ENCODE measurements at regions not wholly inside any gene's neighbourhood (a gene's known extent, or its start where the extent isn't known, plus 50 kb on each side); places are given as distances from the start of the nearest gene placed in this dataset.

DNA sequence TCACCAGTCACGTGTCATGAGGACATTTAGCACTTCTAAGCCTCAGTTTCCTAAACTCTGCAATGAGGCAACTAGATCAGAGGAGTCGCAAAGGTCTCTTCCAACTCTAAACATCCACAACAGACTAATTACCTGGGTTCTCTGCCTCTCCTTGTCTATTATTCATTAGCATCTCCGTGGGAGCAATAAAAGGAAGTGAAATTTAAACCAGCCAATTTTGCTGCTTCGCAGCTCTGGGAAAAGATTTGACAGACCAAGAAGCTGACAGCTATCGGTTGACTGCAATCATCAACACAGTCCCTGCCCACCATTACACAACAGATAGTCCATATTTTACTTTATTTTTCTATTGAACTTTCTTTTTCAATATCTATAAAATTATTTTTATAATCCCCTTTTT, 308.9 kb downstream of the NR2F1-AS1 start:
- TF ChIP-seq, protein P1, sequence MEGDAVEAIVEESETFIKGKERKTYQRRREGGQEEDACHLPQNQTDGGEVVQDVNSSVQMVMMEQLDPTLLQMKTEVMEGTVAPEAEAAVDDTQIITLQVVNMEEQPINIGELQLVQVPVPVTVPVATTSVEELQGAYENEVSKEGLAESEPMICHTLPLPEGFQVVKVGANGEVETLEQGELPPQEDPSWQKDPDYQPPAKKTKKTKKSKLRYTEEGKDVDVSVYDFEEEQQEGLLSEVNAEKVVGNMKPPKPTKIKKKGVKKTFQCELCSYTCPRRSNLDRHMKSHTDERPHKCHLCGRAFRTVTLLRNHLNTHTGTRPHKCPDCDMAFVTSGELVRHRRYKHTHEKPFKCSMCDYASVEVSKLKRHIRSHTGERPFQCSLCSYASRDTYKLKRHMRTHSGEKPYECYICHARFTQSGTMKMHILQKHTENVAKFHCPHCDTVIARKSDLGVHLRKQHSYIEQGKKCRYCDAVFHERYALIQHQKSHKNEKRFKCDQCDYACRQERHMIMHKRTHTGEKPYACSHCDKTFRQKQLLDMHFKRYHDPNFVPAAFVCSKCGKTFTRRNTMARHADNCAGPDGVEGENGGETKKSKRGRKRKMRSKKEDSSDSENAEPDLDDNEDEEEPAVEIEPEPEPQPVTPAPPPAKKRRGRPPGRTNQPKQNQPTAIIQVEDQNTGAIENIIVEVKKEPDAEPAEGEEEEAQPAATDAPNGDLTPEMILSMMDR (IDR thresholded peaks at IDR 0.05), result no peak
- TF ChIP-seq REST (IDR thresholded peaks at IDR 0.05; ENCODE audit: insufficient read depth in 1 of 2, low read depth in 2 of 2, low read length in 1 of 2) (no peak), POLR2AphosphoS5 (IDR thresholded peaks at IDR 0.05; ENCODE audit: low read depth, low read length) (no peak), SIN3A (IDR thresholded peaks at IDR 0.05; ENCODE audit: borderline replicate concordance, insufficient read depth, low read depth, low read length) (no peak)
